T-helper 2 cell treated with Interferon-gamma antibody and Interleukin-4, amounts not matched to agents 5 μg/mL and 100 μg/mL, for 36 hours (primary cell): ENCODE measurements at regions not wholly inside any gene's neighbourhood (a gene's known extent, or its start where the extent isn't known, plus 50 kb on each side); places are given as distances from the start of the nearest gene placed in this dataset.
"Not testable (repeated sequence)": the region's sequence is repeated elsewhere in the genome, so short reads cannot be mapped to it uniquely, and the experiment has no call there.

Source experiments
- DNase-seq: peaks from one replicate; pipeline ENCODE4 v3.0.0; 2021; ENCODE audit warnings: low spot score
- H3K27ac Mint-ChIP-seq: one replicate; pipeline ENCODE4 v1.8.0; 2021; ENCODE audit warnings: mild to moderate bottlenecking, mixed read lengths
- H3K27me3 Mint-ChIP-seq: one replicate; pipeline ENCODE4 v1.8.0; 2021; ENCODE audit warnings: low read depth, mixed read lengths
- H3K36me3 Mint-ChIP-seq: one replicate; pipeline ENCODE4 v1.8.0; 2021; ENCODE audit warnings: low read depth, mixed read lengths
- H3K4me1 Mint-ChIP-seq: one replicate; pipeline ENCODE4 v1.8.0; 2021; ENCODE audit warnings: low read depth, mixed read lengths
- H3K4me3 Mint-ChIP-seq: one replicate; pipeline ENCODE4 v1.8.0; 2022; ENCODE audit warnings: mild to moderate bottlenecking, moderate library complexity, mixed read lengths
- H3K9me3 Mint-ChIP-seq: one replicate; pipeline ENCODE4 v1.8.0; 2021; ENCODE audit warnings: mixed read lengths

GRCh38 chr22:11613898-11614755 is 3913.9 kb upstream of the OR11H1 start:
- Mint-ChIP-seq H3K36me3 (peaks cover 15% of the 10 kb centered on the region), H3K4me3 (no peak overlapping the region), H3K27ac (no peak overlapping the region), H3K9me3 (peaks cover 70% of the 10 kb centered on the region), H3K27me3 (no peaks in the 10 kb centered on the region), H3K4me1 (no peaks in the 10 kb centered on the region)
- DNase-seq = no peak

- H3K4me1 Mint-ChIP-seq, H3K27me3 Mint-ChIP-seq, H3K27ac Mint-ChIP-seq, DNase-seq, H3K4me3 Mint-ChIP-seq: not testable (repeated sequence)
- Mint-ChIP-seq H3K9me3 (peaks cover 75% of the 10 kb centered on the region), H3K36me3 (peaks cover 22% of the 10 kb centered on the region)
Observed at GRCh38 chr22:11614798-11615433, 3913.1 kb upstream of the OR11H1 start.

GRCh38 chr22:11616811-11617210 is 3911.2 kb upstream of the OR11H1 start:
- no peaks in the 10 kb centered on the region for H3K27me3 Mint-ChIP-seq
- peaks cover 23% of the 10 kb centered on the region for H3K36me3 Mint-ChIP-seq
- peaks cover 70% of the 10 kb centered on the region for H3K9me3 Mint-ChIP-seq
- no peak overlapping the region for H3K4me3 Mint-ChIP-seq
- H3K27ac Mint-ChIP-seq = no peak overlapping the region
- no peak for DNase-seq
- no peaks in the 10 kb centered on the region for H3K4me1 Mint-ChIP-seq

GRCh38 chr22:11618322-11618662 is 3909.7 kb upstream of the OR11H1 start:
- not testable (repeated sequence) for H3K27me3 Mint-ChIP-seq, H3K4me3 Mint-ChIP-seq, DNase-seq, H3K27ac Mint-ChIP-seq, H3K4me1 Mint-ChIP-seq
- H3K36me3 Mint-ChIP-seq = peaks cover 22% of the 10 kb centered on the region
- peaks cover 66% of the 10 kb centered on the region for H3K9me3 Mint-ChIP-seq

- H3K4me3 Mint-ChIP-seq, DNase-seq, H3K27ac Mint-ChIP-seq, H3K27me3 Mint-ChIP-seq, H3K4me1 Mint-ChIP-seq: not testable (repeated sequence)
- Mint-ChIP-seq H3K36me3 (peaks cover 22% of the 10 kb centered on the region), H3K9me3 (peaks cover 68% of the 10 kb centered on the region)
Observed at GRCh38 chr22:11618688-11619087, 3909.3 kb upstream of the OR11H1 start.

- H3K27ac Mint-ChIP-seq, H3K27me3 Mint-ChIP-seq, H3K4me1 Mint-ChIP-seq, DNase-seq, H3K4me3 Mint-ChIP-seq: not testable (repeated sequence)
- Mint-ChIP-seq H3K9me3 (peaks cover 72% of the 10 kb centered on the region), H3K36me3 (peaks cover 13% of the 10 kb centered on the region)
Observed at GRCh38 chr22:11620921-11621762, 3906.8 kb upstream of the OR11H1 start.

GRCh38 chr22:11622774-11623173 is 3905.2 kb upstream of the OR11H1 start:
- not testable (repeated sequence) for DNase-seq
- peaks cover 12% of the 10 kb centered on the region for H3K36me3 Mint-ChIP-seq
- peaks cover 64% of the 10 kb centered on the region for H3K9me3 Mint-ChIP-seq

GRCh38 chr22:11625711-11626421 is 3902.1 kb upstream of the OR11H1 start:
- not testable (repeated sequence) for H3K27ac Mint-ChIP-seq, DNase-seq, H3K27me3 Mint-ChIP-seq, H3K4me3 Mint-ChIP-seq, H3K4me1 Mint-ChIP-seq
- H3K9me3 Mint-ChIP-seq = peaks cover 57% of the 10 kb centered on the region
- peaks cover 12% of the 10 kb centered on the region for H3K36me3 Mint-ChIP-seq

More at GRCh38 chr22:11622774-11623173, 3905.2 kb upstream of the OR11H1 start:
- H3K27me3 Mint-ChIP-seq, H3K4me1 Mint-ChIP-seq, H3K27ac Mint-ChIP-seq, H3K4me3 Mint-ChIP-seq: not testable (repeated sequence)

- Mint-ChIP-seq H3K27ac (no peak overlapping the region), H3K27me3 (no peaks in the 10 kb centered on the region)
Observed at GRCh38 chr22:11626422-11626773, 3901.6 kb upstream of the OR11H1 start.

GRCh38 chr22:11627036-11627435 is 3901.0 kb upstream of the OR11H1 start:
- Mint-ChIP-seq H3K9me3 (peaks cover 54% of the 10 kb centered on the region), H3K36me3 (peaks cover 13% of the 10 kb centered on the region)
- not testable (repeated sequence) for H3K4me1 Mint-ChIP-seq, DNase-seq, H3K27ac Mint-ChIP-seq, H3K27me3 Mint-ChIP-seq, H3K4me3 Mint-ChIP-seq

More at GRCh38 chr22:11626422-11626773, 3901.6 kb upstream of the OR11H1 start:
- H3K4me3 Mint-ChIP-seq = no peak overlapping the region
- H3K4me1 Mint-ChIP-seq = no peaks in the 10 kb centered on the region
- DNase-seq = no peak
- H3K36me3 Mint-ChIP-seq = peaks cover 13% of the 10 kb centered on the region
- peaks cover 59% of the 10 kb centered on the region for H3K9me3 Mint-ChIP-seq

GRCh38 chr22:11627436-11627797 is 3900.6 kb upstream of the OR11H1 start:
- no peaks in the 10 kb centered on the region for H3K27me3 Mint-ChIP-seq
- H3K27ac Mint-ChIP-seq = no peak overlapping the region

GRCh38 chr22:11627798-11628650 is 3900.0 kb upstream of the OR11H1 start:
- H3K4me1 Mint-ChIP-seq = no peaks in the 10 kb centered on the region
- H3K27ac Mint-ChIP-seq = no peak overlapping the region
- H3K4me3 Mint-ChIP-seq = no peak overlapping the region
- peaks cover 48% of the 10 kb centered on the region for H3K9me3 Mint-ChIP-seq
- no peaks in the 10 kb centered on the region for H3K27me3 Mint-ChIP-seq
- H3K36me3 Mint-ChIP-seq = peaks cover 13% of the 10 kb centered on the region
- DNase-seq = no peak

More at GRCh38 chr22:11627436-11627797, 3900.6 kb upstream of the OR11H1 start:
- peaks cover 50% of the 10 kb centered on the region for H3K9me3 Mint-ChIP-seq
- H3K4me1 Mint-ChIP-seq = no peaks in the 10 kb centered on the region
- no peak for DNase-seq
- no peak overlapping the region for H3K4me3 Mint-ChIP-seq
- H3K36me3 Mint-ChIP-seq = peaks cover 13% of the 10 kb centered on the region
